Mucosa of descending colon (tissue), 3 donors: ENCODE measurements at regions not wholly inside any gene's neighbourhood (a gene's known extent, or its start where the extent isn't known, plus 50 kb on each side); places are given as distances from the start of the nearest gene placed in this dataset.

ENCODE experiments used
- ATAC-seq: fragments of 200-7000 bp; cut with Tn5 transposase; one replicate; pipeline ENCODE4 v1.9.1; 2020; ENCODE audit warnings: mild to moderate bottlenecking, moderate library complexity
- DNase-seq, 3 donors: peaks; one replicate each; pipeline ENCODE4 v3.0.0-alpha.2; 2020
- H3K36me3 ChIP-seq: fragments of 200-600 bp; one replicate; pipeline ENCODE4 v1.8.0; 2021; ENCODE audit warnings: low read depth, mild to moderate bottlenecking
- H3K4me1 ChIP-seq: fragments of 200-600 bp; one replicate; pipeline ENCODE4 v1.8.0; 2021; ENCODE audit warnings: low read depth, mild to moderate bottlenecking
- H3K4me3 ChIP-seq: fragments of 200-600 bp; one replicate; pipeline ENCODE4 v1.8.0; 2021; ENCODE audit warnings: mild to moderate bottlenecking
- H3K9me3 ChIP-seq: fragments of 200-600 bp; one replicate; pipeline ENCODE4 v1.8.0; 2021; ENCODE audit warnings: mild to moderate bottlenecking
- intact Hi-C, 2 donors: fragments of 100-400 bp; cut with DNase I in 1 of 2; cut with micrococcal nuclease in 1 of 2; formaldehyde crosslinking; loops; one replicate each; pipeline versions ENCODE4 v1.11.0 to v1.11.1; 2022; cut with DNase I, micrococcal nuclease
- TF ChIP-seq, protein P1 (sequence below): fragments of 200-600 bp; IDR thresholded peaks from one replicate; pipeline ENCODE4 v1.8.0; 2022; ENCODE audit warnings: antibody characterized with exemption, mild to moderate bottlenecking
- donor health status: DM: no; HTN: no; CAD: no; lungs with moderate emphysema.
- donor health status: DM: no; HTN: no; CAD: no.
- donor health status: DM: no; HTN: yes; CAD: no.

DNA sequence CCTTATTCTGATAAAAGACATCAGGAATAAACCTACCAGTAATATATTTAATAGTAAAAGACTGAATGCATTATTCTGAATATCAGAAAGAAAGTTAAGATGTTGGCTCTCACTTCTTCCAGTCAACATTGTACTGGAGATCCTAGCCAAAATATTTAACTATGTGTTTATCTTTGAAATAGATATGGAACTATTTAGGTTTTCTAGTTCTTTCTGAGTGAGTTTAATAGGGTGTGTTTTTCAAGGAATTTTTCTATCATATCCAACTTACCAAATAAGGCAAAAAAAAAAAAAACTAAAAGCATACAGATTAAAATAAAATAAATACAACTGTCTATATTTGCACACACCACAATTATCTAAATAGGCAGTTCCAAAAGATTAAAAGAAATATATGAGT lies 478.9 kb upstream of the LMO3 start:
- no peaks in the 10 kb centered on the region for H3K4me1 ChIP-seq
- intact Hi-C loops = no loop called here
- no peak for DNase-seq
- H3K4me3 ChIP-seq = no peak overlapping the region
- no peak for ATAC-seq
- TF ChIP-seq, protein P1, sequence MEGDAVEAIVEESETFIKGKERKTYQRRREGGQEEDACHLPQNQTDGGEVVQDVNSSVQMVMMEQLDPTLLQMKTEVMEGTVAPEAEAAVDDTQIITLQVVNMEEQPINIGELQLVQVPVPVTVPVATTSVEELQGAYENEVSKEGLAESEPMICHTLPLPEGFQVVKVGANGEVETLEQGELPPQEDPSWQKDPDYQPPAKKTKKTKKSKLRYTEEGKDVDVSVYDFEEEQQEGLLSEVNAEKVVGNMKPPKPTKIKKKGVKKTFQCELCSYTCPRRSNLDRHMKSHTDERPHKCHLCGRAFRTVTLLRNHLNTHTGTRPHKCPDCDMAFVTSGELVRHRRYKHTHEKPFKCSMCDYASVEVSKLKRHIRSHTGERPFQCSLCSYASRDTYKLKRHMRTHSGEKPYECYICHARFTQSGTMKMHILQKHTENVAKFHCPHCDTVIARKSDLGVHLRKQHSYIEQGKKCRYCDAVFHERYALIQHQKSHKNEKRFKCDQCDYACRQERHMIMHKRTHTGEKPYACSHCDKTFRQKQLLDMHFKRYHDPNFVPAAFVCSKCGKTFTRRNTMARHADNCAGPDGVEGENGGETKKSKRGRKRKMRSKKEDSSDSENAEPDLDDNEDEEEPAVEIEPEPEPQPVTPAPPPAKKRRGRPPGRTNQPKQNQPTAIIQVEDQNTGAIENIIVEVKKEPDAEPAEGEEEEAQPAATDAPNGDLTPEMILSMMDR = no peak
- H3K36me3 ChIP-seq = no peaks in the 10 kb centered on the region
- peaks cover 13% of the 10 kb centered on the region for H3K9me3 ChIP-seq

DNA sequence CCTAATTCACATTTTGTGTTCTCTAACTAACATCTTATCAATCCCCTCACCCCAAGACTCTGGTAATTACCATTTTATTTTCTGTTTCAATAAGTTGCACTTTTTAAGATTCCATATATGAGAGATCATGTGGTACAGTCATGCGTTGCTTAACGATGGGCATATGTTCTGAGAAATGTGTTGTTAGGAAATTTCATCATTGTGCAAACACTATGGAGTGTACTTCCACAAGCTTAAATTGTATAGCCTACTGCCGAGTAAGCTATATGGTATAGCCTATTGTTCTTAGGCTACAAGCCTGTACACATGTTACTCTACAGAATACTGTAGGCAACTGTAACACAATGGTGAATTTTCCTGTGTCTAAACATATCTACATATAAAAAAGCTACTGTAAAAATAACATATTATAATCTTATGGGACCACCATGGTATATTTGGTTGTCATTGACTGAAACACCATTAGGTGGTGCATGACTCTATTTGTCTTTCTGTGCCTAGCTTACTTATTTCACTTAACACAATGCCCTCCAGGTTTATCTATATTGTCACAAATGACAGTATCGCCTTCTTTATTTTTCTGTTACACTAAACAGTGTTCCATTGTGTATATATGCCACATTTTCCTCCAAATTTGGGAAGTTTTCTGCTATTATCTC lies 473.4 kb upstream of the LMO3 start:
- H3K36me3 ChIP-seq = no peaks in the 10 kb centered on the region
- H3K4me3 ChIP-seq = no peak overlapping the region
- TF ChIP-seq, protein P1 = no peak
- H3K4me1 ChIP-seq = no peaks in the 10 kb centered on the region
- H3K9me3 ChIP-seq = peaks cover 5% of the 10 kb centered on the region
- ATAC-seq (no peak), DNase-seq (no peak)
- intact Hi-C loops = no loop called here

DNA sequence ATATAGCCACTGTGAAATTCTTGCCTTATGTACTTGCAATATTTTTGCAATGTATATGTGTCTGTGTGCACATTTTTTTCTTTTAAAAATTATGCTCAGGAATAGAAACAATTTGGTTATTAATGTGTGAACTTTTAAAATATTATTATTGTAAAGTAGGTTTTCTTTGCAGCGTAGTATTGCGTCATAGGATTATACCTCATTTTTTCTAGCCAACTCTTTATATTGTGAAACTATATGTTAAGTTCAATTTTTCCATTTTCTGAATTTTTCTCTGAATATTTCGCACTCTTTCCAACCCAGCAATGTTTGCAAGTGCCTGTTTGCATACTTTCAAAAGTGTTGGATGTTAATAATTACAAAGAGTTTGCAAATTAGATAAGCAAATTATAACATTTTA lies 471.6 kb upstream of the LMO3 start:
- no peaks in the 10 kb centered on the region for H3K4me1 ChIP-seq
- no peak overlapping the region for H3K4me3 ChIP-seq
- TF ChIP-seq, protein P1 = no peak
- intact Hi-C loops = no loop called here
- no peaks in the 10 kb centered on the region for H3K36me3 ChIP-seq
- H3K9me3 ChIP-seq = no peaks in the 10 kb centered on the region
- no peak for DNase-seq
- no peak for ATAC-seq

DNA sequence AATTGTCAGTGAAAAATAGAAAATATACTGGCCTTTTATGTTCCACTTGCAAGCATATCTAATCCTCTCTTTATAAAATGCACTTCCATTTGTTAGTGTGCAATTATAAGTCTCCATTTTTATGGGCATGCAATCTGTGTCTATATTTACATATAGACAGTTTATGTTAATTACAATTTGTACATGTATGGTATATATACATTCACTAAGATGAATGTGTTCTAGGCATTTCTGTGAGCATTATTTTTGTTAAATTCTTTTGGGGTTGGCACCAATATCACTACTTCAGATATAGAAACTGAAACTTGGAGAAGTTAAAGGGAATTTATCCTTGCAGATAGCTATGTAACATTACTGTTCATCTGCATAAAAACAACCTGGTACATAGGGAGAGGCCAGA lies 470.8 kb upstream of the LMO3 start:
- ATAC-seq (no peak), DNase-seq (no peak)
- no peak overlapping the region for H3K4me3 ChIP-seq
- no peaks in the 10 kb centered on the region for H3K36me3 ChIP-seq
- intact Hi-C loops = no loop called here
- H3K4me1 ChIP-seq = no peaks in the 10 kb centered on the region
- TF ChIP-seq, protein P1 = no peak
- no peaks in the 10 kb centered on the region for H3K9me3 ChIP-seq

DNA sequence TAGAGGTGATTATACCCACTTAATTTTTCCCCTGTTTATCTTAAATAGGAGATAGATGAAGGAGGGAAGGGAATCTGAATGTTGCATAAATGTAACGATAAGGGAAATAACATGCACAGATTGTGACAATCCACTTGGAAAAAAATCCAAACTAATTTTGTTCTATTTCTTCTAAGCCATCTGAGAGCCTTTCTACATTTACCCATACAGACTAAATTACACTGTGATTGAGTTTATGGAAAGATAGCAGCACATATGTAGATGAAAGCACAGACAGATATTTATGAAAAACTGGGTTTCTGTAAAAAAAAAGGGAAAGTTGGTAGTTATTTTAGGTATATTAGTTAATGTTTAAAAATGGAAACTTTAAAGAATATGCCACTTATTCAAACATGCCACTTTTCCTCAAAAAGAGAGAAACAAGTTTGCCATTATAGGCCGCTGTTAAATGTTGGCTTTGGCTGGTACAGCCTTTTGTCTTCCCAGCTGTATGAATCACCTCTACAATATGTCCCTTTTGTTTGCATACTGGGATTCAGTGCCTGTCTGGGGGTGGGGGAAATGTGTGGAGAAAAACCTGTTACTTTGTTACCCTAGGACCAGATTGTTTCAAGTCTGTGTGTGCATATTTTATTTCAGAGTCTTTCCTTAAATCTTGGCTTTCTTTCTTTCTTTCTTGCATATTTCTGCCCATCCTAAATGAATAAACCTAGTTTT lies 470.2 kb upstream of the LMO3 start:
- intact Hi-C loops = no loop called here
- Histone ChIP-seq H3K4me3 (no peak overlapping the region), H3K36me3 (no peaks in the 10 kb centered on the region), H3K9me3 (no peaks in the 10 kb centered on the region), H3K4me1 (no peaks in the 10 kb centered on the region)
- TF ChIP-seq, protein P1 = no peak
- ATAC-seq (no peak), DNase-seq (no peak)
